ENCODE measurements at regions not wholly inside any gene's neighbourhood (a gene's known extent, or its start where the extent isn't known, plus 50 kb on each side); places are given as distances from the start of the nearest gene placed in this dataset.

- TF ChIP-seq POLR2AphosphoS5 (IDR thresholded peaks at IDR 0.05; ENCODE audit: low read depth, low read length) (no peak), SIN3A (IDR thresholded peaks at IDR 0.05; ENCODE audit: borderline replicate concordance, insufficient read depth, low read depth, low read length) (no peak), CTCF (IDR thresholded peaks at IDR 0.05) (no peak), TCF7L2 (IDR thresholded peaks at IDR 0.05; ENCODE audit: low read depth, low read length) (no peak), REST (IDR thresholded peaks at IDR 0.05; ENCODE audit: insufficient read depth in 1 of 2, low read depth in 2 of 2, low read length in 1 of 2) (no peak)
- H3K9me3 ChIP-seq (ENCODE audit: control insufficient read depth, insufficient read depth, low read depth, low read length): no peaks in the 10 kb centered on the region
- POLR2A ChIA-PET: no interaction called here
- in situ Hi-C loops (cut with HindIII; ENCODE audit: low pct_unique_long_range_greater_than_20kb, low sequenced_read_pairs) (no loop called here), intact Hi-C loops (cut with micrococcal nuclease; ENCODE audit: unreplicated experiment) (no loop called here)
- no peaks in the 10 kb centered on the region for H3K36me3 ChIP-seq (ENCODE audit: control insufficient read depth, insufficient read depth, low read length)
- no peaks in the 10 kb centered on the region for H3K4me1 ChIP-seq (ENCODE audit: control insufficient read depth, insufficient read depth, low read length)
- H3K4me3 ChIP-seq (ENCODE audit: low read depth in 2 of 2, low read length in 2 of 2): no peak overlapping the region
- DNase-seq (ENCODE audit: low read depth, low spot score): no peak
- ATAC-seq: no peak
- CTCF ChIA-PET: no interaction called here
- no TSS peak for BruUV-seq (replicated peaks)
- no peak overlapping the region for H3K27ac ChIP-seq (ENCODE audit: low read length)
- no peaks in the 10 kb centered on the region for H3K27me3 ChIP-seq (ENCODE audit: control insufficient read depth, insufficient read depth, low read length)
Measured at GRCh38 chr7:53642361-53642760, 606.9 kb downstream of the POM121L12 start.

GRCh38 chr7:53642866-53643265, 607.4 kb downstream of the POM121L12 start:
- Histone ChIP-seq H3K27me3 (ENCODE audit: control insufficient read depth, insufficient read depth, low read length) (no peaks in the 10 kb centered on the region), H3K36me3 (ENCODE audit: control insufficient read depth, insufficient read depth, low read length) (no peaks in the 10 kb centered on the region), H3K4me3 (ENCODE audit: low read depth in 2 of 2, low read length in 2 of 2) (no peak overlapping the region), H3K9me3 (ENCODE audit: control insufficient read depth, insufficient read depth, low read depth, low read length) (no peaks in the 10 kb centered on the region), H3K27ac (ENCODE audit: low read length) (no peak overlapping the region), H3K4me1 (ENCODE audit: control insufficient read depth, insufficient read depth, low read length) (no peaks in the 10 kb centered on the region)
- no peak for TF ChIP-seq CTCF (IDR thresholded peaks at IDR 0.05)
- no peak for TF ChIP-seq SIN3A (IDR thresholded peaks at IDR 0.05; ENCODE audit: borderline replicate concordance, insufficient read depth, low read depth, low read length)
- no peak for TF ChIP-seq TCF7L2 (IDR thresholded peaks at IDR 0.05; ENCODE audit: low read depth, low read length)
- no peak for TF ChIP-seq REST (IDR thresholded peaks at IDR 0.05; ENCODE audit: insufficient read depth in 1 of 2, low read depth in 2 of 2, low read length in 1 of 2)
- TF ChIP-seq POLR2AphosphoS5 (IDR thresholded peaks at IDR 0.05; ENCODE audit: low read depth, low read length): no peak
- CTCF ChIA-PET: no interaction called here
- POLR2A ChIA-PET: no interaction called here
- no TSS peak for BruUV-seq (replicated peaks)
- DNase-seq (ENCODE audit: low read depth, low spot score): no peak
- ATAC-seq: no peak
- in situ Hi-C loops (cut with HindIII; ENCODE audit: low pct_unique_long_range_greater_than_20kb, low sequenced_read_pairs) (no loop called here), intact Hi-C loops (cut with micrococcal nuclease; ENCODE audit: unreplicated experiment) (no loop called here)
